NK-92 treated with Interleukin-12 subunit alpha and Interleukin-12 subunit beta, amount 100 ng/mL, for 24 hours (cell line): ENCODE measurements at regions not wholly inside any gene's neighbourhood (a gene's known extent, or its start where the extent isn't known, plus 50 kb on each side); places are given as distances from the start of the nearest gene placed in this dataset.
"Not testable (repeated sequence)": the region's sequence is repeated elsewhere in the genome, so short reads cannot be mapped to it uniquely, and the experiment has no call there.

Experiments
- DNase-seq: peaks from one replicate; lab custom pipeline; 2025; lab: John Stamatoyannopoulos, UW

DNA sequence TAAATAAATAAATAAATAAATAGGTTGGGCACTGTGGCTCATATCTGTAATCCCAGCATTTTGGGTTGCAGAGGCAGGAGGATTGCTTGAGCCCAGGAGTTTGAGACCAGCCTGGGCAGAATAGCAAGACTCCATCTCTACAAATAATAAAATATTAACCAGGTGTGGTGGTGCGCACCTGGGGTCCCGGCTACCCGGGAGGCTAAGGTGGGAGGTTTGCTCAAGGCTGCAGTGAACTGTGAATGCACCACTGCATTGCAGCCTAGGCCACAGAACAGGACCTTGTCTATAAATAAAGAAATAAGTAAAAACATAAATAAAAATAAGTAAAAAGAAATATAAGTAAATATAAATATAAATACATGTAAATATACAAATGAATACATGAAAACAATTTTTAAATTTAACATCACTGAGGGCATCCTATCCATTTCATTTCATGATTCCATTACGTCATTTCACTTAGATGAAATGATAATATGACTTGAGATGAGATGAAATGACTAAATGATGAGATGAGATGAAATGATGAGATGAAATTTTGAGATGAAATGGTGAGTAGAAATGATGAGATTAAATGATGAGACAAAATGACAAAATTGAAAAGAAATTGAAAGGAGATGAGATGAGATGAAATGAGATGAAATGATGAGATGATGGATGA lies 233.4 kb downstream of the GOLGA6L6 start:
- DNase-seq: not testable (repeated sequence)

DNA sequence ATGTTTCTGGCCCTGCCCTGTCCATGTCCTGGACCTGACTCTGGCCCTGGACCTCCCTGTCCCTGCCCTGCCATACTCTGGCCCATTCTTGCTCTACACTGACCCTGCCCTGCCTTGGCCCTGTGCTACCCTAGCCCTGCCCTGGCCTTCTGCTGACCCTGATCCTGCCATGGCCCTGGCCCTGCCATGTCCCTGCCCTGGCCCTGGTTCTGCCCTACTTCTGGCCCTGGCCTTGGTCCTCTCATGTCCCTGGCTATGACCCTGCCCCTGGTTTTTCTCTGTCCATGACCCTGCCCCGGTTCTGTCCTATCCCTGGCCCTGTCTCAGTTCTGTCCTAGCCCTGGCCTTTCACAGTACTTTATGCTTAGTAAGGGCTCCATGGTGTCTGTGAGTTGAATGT lies 234.5 kb downstream of the GOLGA6L6 start:
- DNase-seq: not testable (repeated sequence)

DNA sequence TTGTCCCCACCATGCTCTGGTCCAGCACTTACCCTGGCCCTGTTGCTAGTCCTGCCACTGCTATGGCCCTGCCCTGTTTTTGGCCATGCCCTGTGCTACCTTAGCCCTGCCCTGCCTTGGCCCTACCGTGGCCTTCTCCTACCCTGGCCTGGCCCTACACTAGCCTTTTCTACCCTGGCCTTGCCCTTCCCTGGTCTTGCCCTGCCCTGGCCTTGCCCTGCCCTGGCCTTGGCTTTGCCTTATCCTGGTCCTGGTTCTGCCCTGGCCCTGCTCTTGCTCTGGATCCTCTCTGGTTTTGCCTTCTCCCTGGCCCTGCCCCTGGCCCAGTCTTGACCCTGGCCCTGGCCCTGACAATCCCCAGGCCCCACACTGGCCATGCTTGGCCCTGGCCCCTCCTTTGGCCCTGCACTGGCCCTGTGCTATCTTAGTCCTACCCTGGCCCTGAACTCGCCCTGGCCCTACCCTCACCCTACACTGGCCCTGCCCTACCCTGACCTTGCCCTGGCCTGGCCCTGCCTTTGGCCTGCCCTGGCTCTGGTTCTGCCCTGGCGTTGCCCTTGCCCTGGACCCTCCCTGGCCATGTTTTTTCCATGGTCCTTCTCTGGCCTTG lies 235.0 kb downstream of the GOLGA6L6 start:
- not testable (repeated sequence) for DNase-seq

DNA sequence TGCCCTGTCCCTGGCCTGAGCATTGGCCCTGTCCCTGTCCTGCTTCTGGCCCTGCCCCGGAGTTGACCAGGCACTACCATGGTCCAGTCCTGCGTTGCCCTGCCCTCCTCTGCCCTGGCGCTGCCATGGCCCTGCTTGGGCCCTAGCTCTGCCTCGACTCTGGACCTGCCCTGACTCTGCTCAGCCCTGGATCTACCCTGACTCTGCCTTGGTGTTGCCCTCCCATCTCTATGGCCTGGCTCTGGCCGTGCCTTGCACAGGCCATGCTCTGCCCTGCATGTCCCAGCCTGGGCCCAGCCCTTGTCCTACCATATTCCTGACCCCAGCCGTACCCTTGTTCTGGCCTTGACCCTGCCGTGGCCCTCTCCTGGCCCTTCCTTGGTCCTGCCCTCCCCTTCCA lies 235.7 kb downstream of the GOLGA6L6 start:
- DNase-seq: not testable (repeated sequence)

DNA sequence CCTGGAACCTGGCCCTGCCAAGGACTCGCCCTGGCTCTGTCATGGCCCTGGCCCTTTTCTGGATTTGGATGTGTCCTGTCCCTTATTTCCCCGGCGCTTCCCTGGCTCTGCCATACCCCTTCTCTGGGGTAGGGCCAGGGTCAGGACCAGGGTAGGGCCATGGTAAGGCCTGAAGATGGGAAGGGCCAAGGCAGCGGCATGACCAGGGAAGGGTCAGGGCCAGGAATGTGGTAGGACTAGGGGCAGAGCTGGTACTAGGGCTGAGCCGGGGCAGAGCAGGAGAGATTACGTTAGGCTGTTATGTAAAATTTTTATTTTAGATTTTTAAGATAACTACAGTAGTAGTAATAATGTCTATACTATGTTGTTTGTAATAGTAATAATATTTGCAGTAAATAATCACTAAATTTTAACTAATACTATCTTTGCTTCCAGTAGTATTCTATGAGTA lies 236.6 kb downstream of the GOLGA6L6 start:
- not testable (repeated sequence) for DNase-seq

DNA sequence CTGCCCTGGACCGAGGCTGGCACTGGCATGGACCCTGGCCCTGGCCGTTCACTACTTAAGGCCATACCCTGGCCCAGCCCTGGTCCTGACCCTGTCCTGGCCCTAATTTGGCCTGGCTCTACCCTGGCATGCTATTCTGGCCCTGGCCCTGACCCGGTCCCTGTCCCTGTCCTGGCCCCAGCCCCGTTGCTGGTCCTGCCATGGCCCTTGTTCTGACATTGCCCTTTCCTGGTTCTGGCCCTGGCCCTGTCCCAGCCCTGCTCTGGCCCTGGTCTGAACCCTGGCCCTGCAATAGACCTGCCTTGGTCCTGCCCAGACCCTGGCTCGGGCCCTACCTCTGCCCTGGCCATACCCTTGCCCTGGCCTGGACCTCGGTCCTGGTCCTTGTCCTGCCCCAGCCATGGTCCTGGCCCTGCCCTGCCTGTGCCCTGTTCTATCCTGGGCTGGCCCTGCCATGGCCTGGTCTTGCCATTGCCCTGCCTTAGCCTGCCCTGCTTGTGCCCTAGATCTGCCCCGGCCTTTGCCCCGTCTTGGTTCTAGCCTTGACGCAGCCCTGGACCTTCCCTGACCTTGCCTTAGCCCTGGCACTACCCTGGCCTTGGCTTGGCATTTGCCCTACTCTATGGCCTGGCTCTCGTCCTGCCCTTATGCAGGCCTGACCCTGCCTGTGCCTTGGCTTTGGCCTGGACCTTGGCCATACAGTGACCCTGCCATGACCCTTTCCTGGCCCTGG lies 237.2 kb downstream of the GOLGA6L6 start:
- DNase-seq: not testable (repeated sequence)

DNA sequence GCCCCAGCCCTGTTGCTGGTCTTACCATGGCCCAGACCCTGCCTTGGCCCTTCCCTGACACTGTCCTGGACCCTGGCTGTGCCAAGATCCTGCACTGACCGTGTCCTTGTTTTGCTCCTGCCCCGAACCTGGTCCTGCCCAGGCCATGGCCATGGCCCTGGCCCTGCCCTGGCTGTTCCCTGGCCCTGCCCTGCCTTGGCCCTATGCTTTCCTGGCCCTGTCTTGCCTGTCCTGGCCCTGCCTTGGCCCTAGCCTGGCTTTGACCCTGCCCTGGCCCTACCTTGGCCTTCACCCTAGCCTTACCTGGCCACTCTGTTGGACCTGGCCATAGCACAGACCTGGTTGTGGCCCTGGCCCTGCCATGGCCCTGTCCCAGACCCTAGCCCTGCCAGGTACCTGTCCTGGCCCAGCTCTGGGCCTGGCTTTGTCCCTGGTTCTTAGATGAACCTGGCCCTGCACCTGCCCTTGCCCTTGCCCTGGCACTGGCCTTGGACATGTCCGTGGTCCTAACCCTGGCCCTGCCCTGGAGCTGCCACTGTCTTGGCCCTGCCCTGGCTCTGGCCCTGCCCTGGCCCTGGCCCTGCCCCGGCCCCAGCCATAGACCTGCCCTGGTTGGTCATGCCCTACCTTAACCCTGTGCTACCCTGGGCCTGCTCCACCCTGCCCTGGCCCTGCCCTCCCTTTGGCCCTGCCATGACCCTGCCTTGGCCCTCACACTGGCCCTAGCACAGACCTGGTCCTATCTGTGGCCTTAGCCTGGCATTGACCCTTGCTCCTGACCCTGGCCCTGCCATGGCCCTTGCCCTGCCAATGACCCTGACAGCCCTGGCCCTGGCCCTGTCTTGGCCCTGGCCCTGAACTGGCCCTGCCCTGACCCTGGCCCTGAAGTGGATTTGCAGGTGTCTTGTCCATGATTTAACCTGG lies 238.1 kb downstream of the GOLGA6L6 start:
- not testable (repeated sequence) for DNase-seq

DNA sequence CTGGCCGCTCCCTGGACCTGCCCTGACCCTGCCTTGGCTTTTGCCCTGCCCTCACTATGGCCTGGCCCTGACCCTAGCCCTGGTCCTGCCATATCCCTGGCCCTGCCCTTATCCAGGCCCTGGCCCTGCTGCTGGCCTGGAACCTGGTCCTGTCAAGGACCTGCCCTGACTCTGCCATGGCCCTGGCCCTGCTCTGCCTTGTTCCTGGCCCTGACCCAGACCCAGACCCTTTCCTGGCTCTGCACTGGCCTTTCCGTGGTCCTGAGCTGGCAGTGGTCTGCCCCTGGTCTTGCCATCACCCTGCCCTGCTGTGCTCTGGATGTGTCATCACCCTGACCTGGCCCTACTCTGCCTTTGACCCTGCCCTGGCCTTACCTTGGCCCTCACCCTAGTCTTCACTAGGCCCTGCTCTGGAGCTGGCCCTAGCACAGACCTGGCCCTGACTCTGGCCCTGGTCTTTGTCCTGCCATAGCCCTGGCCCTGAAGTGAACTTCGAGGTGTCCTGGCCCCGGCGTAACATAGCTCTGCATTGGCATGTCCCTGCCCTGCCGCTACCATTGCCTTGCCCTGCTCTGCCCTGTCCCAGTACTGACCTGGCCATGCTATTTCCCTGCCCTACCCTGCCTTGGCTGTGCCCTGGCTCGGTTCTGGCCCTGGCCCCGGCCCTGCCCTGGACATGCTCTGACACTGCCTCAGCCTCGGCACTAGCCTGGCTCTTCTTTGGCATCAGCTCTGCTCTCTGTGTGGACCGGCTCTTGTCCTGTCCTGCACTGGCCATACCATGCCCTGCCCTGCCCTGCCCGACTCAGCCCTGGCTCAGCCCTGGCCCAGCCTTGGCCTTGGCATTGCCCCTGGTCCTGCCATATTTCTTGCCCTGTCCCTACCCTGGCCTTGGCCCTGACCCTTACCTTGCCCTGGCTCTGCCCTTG lies 239.2 kb downstream of the GOLGA6L6 start:
- not testable (repeated sequence) for DNase-seq

DNA sequence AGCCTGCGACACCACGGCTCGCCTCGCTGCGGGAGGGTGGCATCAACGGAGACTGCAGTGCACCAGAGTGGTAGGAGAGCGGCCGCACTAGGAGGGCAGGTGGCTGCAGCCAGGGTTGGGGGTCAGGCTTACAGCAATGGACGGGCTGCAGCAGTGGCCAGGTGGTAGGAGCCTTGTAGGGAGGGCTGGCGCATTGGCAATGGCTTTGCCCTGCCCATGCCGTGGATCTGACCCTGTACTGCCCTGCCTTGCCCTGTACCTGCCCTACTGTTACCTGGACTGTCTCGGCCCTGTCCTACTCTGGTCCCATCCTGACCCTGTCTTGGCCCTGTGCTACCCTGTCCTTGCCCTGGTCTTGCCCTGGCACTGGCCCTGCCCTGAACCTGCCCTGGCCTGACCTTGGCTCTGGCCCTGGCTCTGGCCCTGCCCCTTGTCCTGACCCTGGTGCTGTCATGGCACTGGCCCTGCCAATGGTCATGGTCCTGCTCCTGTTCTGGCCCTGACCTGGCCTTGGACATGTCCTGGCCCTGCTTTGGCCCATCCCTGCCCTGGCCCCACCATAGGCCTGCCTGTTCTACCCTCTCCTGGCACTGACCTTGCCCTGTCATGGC lies 240.0 kb downstream of the GOLGA6L6 start:
- not testable (repeated sequence) for DNase-seq

DNA sequence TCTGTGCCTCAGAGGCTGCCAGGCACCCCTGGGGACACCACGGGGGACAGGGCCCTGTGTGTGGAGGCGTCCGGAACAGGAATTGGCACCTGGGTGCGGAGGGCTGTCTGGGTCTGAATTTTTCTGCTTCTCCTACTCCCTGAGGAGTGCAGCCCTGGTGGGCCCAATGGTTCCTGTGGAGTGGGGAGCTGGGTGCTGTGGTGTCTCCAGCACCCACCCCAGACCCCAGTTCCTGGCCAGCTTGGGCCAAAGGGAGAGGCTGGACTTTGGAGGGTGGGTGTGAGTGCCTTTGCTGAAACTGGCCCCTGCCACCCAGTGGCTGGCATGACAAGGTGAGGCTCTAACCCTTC lies 240.6 kb downstream of the GOLGA6L6 start:
- not testable (repeated sequence) for DNase-seq

DNA sequence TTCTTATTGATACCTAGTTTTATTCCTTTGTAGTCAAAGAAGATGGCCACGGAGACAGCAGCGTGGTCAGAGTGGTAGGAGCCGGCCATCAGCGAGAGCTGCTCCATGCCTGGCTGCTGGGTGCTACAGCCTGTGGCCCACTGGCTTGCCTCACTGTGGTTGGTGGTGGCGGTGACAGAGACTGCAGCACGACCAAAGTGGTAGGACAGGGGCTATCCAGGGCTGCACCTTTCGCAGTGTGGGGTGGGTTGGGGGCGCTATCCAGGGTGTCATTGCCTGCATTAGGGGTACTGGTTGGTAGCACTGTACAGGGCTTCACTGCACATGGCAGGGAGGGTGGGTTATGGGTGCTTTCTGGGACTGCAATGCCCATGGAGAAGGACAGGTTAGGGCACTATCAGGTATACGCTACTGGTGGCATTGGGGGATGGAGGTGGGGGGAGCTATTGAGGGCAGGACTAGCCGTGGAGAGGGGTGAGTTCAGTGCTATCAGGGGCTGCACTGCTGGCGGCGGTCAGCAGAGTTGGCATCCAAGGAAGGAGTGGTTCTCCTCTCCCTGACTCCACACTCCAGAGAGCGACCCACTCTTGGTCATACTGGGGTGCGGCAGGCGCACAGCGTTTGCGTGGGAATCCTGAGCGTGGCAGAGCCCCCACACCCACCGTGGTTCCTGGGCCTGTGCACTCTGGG lies 241.1 kb downstream of the GOLGA6L6 start:
- not testable (repeated sequence) for DNase-seq

DNA sequence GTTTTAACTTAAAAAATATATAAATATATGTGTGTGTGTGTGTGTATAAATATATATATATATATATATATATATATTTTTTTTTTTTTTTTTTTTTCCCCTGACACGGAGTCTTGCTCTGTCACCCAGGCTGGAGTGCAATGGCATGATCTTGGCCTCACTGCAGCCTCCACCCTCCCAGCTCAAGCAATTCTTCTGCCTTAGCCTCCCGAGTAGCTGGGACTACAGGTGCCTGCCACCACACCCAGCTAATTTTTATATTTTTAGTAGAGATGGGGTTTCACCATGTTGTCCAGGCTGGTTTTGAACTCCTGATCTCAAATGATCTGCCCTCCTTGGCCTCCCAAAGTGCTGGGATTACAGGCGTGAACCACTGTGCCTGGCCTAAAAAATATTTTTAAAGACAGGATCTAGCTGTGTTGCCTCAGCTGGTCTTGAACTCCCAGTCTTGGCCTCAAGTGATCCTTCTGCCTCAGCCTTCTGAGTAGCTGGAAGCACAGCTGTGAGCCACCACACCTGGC lies 243.9 kb downstream of the GOLGA6L6 start:
- not testable (repeated sequence) for DNase-seq

DNA sequence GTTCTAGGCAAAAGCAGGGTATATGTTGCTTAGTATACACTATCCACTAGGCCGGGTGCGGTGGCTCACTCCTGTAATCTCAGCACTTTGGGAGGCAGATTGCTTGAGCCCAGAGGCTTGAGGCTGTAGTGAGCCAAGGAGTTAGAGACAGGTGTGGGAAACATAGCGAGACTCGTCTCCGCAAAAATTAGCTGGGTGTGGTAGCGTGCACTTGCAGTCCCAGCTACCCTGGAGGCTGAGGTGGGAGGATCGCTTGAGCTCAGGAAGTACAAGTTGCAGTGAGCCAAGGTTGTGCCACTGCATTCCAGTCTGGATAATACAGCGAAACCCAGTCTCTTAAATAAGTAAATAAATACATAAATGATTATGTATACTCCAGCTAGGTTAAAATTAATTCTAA lies 245.3 kb downstream of the GOLGA6L6 start:
- not testable (repeated sequence) for DNase-seq

DNA sequence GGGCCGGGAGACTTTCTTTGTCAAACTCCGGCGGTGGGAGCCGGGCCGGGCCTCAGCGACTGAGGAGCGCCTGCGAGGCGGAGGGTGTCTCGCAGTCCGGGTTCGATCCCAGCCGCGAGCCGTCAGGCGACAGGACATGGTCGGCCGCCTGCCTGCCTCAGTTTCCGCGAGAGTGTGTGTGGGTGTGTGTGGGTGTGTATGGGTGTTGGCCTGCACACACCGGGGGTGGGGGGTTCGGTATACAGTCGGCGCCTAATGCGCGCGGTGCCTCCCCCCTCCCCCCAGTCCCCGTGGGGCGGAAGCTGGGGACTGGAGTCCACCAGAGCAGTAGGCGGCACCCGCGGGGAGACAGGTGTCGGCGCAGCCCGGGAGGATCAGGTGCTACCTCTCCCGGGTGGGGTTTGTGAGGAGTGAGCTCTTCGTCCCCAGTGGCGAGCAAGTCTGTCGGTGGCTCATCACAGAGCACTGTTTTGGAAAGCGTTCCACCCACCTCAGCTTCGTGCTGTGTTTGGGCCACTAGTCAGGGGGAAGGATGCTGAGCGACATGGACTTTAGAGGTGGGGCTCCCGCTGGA lies 246.3 kb downstream of the GOLGA6L6 start:
- DNase-seq: no peak

DNA sequence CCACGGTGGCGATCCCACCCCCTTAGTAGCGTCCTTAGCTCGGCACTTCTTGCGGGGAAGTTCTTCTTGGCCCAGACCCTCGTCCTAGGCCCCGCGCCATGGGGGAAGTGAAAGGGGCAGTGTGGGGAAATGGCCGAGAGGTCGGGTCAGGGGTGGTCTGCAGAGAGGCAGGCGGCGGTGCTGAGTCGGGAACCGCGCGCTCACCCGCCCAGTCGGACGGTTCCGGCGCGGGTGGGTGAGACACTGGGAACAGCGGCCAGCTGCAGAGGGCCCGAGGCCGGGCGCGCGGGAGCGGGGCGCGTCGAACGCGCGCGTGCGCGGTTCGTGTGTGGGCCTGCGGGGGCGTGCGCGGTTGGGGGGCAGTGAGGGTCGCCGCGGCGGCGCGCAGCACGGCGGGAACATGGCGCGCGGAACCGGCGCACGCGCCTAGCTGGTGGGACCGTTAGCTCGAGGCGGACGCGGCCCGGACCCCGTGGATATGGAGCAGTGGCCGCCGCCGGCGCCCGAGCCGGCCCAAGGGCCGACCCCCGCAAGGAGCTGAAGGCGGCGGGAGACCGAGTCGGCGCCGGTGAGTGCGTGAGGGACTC lies 246.9 kb downstream of the GOLGA6L6 start:
- no peak for DNase-seq

DNA sequence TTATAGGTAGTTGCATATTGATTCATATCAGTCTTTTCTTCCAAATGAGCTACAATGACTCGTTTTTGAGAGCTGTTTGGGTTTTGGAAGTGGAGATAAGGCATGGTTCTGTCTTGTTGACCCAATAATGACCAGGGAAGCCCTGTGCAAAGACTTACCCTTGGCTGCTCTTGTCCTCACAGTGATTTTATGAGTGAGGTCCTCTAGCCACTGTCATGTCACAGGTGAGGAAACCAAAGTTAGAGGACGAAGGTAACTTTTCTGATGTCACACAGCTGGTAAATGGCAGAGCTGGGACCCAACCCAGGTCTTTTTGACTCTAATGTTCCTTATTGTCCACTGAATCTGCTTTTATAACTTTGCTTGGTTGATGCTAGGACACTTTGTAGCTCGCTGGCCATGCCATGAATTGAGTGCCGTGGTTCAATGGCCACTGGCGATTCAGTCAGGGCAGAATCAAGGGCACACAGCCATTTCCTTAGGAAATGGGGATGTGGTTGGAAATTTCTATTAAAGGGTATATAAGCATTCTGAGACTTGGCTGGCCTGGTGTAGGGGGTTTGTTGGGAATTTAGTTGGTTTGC lies 249.1 kb downstream of the GOLGA6L6 start:
- DNase-seq: not testable (repeated sequence)

DNA sequence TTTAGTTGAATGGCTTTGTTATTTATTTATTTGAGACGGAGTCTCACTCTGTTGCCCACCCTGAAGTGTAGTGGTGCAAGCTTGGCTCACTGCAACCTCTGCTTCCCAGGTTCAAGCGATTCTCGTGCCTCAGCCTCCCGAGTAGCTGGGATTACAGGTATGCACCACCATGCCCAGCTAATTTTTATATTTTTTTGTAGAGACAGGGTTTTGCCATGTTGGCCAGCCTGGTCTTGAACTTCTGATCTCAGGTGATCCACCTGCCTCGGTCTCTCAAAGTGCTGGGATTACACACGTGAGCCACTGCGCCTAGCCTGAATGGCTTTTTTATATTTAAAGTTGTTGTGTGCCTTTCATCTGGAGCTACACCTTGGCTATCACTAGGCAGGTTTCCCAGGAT lies 250.0 kb downstream of the GOLGA6L6 start:
- DNase-seq: not testable (repeated sequence)

DNA sequence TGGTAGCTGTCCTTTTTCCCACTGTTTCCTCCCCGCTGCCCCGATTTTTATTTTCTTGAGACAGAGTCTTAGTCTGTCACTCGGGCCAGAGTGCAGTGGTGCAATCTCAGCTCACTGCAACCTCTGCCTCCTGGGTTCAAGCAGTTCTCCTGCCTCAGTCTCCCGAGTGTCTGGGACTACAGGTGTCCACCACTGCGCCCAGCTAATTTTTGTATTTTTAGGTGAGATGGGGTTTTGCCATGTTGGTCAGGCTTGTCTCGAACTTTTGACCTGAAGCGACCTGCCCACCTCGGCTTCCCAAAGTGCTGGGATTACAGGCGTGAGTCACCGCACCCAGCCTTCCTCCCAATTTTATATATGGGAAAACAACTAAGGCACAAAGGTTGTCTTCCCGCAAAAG lies 251.0 kb downstream of the GOLGA6L6 start:
- not testable (repeated sequence) for DNase-seq
